HG03520 (cell line): ENCODE measurements at regions not wholly inside any gene's neighbourhood (a gene's known extent, or its start where the extent isn't known, plus 50 kb on each side); places are given as distances from the start of the nearest gene placed in this dataset.

Experiments used
- ATAC-seq: cut with Tn5 transposase; IDR thresholded peaks from one replicate; pipeline ENCODE4 v1.9.1; 2021; ENCODE audit warnings: mild to moderate bottlenecking, moderate library complexity; ENCODE audit not compliant: unreplicated experiment

- no peak for ATAC-seq
Measured at GRCh38 chr7:28292834-28293526, 112.4 kb upstream of the JAZF1 start.

GRCh38 chr7:28293527-28293835 lies 112.9 kb upstream of the JAZF1 start:
- no peak for ATAC-seq

GRCh38 chr7:28296571-28297483 lies 115.5 kb upstream of the CREB5 start:
- no peak for ATAC-seq

- ATAC-seq = no peak
Measured at GRCh38 chr7:28297801-28298459, 114.4 kb upstream of the CREB5 start.

- no peak for ATAC-seq
Measured at GRCh38 chr7:28298870-28299518, 113.3 kb upstream of the CREB5 start.

- ATAC-seq = no peak
Measured at GRCh38 chr7:28299556-28299955, 112.8 kb upstream of the CREB5 start.

- ATAC-seq = no peak
Measured at GRCh38 chr7:28300488-28300887, 111.8 kb upstream of the CREB5 start.

- no peak for ATAC-seq
Measured at GRCh38 chr7:28301148-28301641, 111.1 kb upstream of the CREB5 start.

GRCh38 chr7:28304290-28304689 lies 108.0 kb upstream of the CREB5 start:
- ATAC-seq = no peak

GRCh38 chr7:28309704-28310459 lies 102.4 kb upstream of the CREB5 start:
- ATAC-seq = no peak

- ATAC-seq = no peak
Measured at GRCh38 chr7:28310460-28310848, 101.9 kb upstream of the CREB5 start.

- no peak for ATAC-seq
Measured at GRCh38 chr7:28311670-28312069, 100.6 kb upstream of the CREB5 start.

GRCh38 chr7:28312948-28313347 lies 99.4 kb upstream of the CREB5 start:
- ATAC-seq = no peak

- ATAC-seq = no peak
Measured at GRCh38 chr7:28314841-28315240, 97.5 kb upstream of the CREB5 start.

GRCh38 chr7:28315565-28316410 lies 96.5 kb upstream of the CREB5 start:
- no peak for ATAC-seq

GRCh38 chr7:28316489-28316888 lies 95.8 kb upstream of the CREB5 start:
- no peak for ATAC-seq

- ATAC-seq = no peak
Measured at GRCh38 chr7:28318101-28318762, 94.1 kb upstream of the CREB5 start.

- no peak for ATAC-seq
Measured at GRCh38 chr7:28323833-28324232, 88.5 kb upstream of the CREB5 start.

- no peak for ATAC-seq
Measured at GRCh38 chr7:28328146-28328545, 84.2 kb upstream of the CREB5 start.
